ENCODE measurements at regions not wholly inside any gene's neighbourhood (a gene's known extent, or its start where the extent isn't known, plus 50 kb on each side); places are given as distances from the start of the nearest gene placed in this dataset.

DNA sequence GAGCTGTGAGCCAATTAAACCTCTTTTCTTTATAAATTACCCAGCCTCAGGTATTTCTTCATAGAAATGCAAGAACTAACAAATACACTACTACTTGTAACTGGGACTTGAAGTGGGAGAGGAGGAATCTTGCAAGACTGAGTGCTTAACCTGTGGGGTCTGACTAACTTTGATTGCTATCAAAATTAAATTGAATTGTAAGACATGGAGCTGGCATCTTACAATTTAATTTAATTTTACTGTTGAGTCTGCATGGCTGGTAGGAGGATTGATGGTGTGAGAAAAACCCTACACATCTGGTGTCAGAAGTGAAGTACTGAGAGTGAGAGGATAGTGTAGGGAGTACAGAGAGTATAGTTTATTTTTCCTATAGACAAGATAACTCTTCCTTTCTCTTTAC lies 1259.9 kb downstream of the CDH12 start:
- TF ChIP-seq CTCF (IDR thresholded peaks at IDR 0.05; ENCODE audit: insufficient read depth, low read depth, low read length) (no peak), EZH2 (IDR thresholded peaks at IDR 0.05; ENCODE audit: insufficient read depth, low read length) (no peak)
